Stimulated activated CD4-positive, alpha-beta T cell treated with anti-CD3 and anti-CD28 coated beads, Interleukin-12 subunit alpha, Interleukin-12 subunit beta, amount 100 ng/mL, for 24 hours (primary cell): ENCODE measurements at regions not wholly inside any gene's neighbourhood (a gene's known extent, or its start where the extent isn't known, plus 50 kb on each side); places are given as distances from the start of the nearest gene placed in this dataset.
"Not testable (repeated sequence)": the region's sequence is repeated elsewhere in the genome, so short reads cannot be mapped to it uniquely, and the experiment has no call there.

ENCODE experiments used
- DNase-seq, 2 experiments: peaks; one replicate each; pipeline ENCODE4 v3.0.0-alpha.2; 2020; ENCODE audit warnings: low read depth in 2 of 2

GRCh38 chr18:70617020-70617763 lies 328.3 kb downstream of the SOCS6 start:
- no peak for DNase-seq

- no peak for DNase-seq
These were observed 311.5 kb downstream of the SOCS6 start for GRCh38 chr18:70600225-70600925.

- DNase-seq, result no peak
These were observed 309.6 kb downstream of the SOCS6 start for GRCh38 chr18:70598406-70598805.

GRCh38 chr18:70582981-70583380 lies 294.1 kb downstream of the SOCS6 start:
- DNase-seq, result no peak

- no peak for DNase-seq
These were observed 289.6 kb downstream of the SOCS6 start for GRCh38 chr18:70578480-70578879.

- DNase-seq, result no peak
These were observed 288.2 kb downstream of the SOCS6 start for GRCh38 chr18:70577023-70577420.

GRCh38 chr18:70576276-70577022 lies 287.6 kb downstream of the SOCS6 start:
- DNase-seq, result no peak

GRCh38 chr18:70574951-70575350 lies 286.1 kb downstream of the SOCS6 start:
- DNase-seq, result not testable (repeated sequence)

- DNase-seq, result not testable (repeated sequence)
These were observed 280.8 kb downstream of the SOCS6 start for GRCh38 chr18:70569647-70570046.

- DNase-seq, result no peak
These were observed 270.6 kb downstream of the SOCS6 start for GRCh38 chr18:70559446-70559845.

- no peak for DNase-seq
These were observed 269.5 kb downstream of the SOCS6 start for GRCh38 chr18:70558371-70558770.

GRCh38 chr18:70554854-70555445 lies 266.1 kb downstream of the SOCS6 start:
- no peak for DNase-seq

GRCh38 chr18:70553936-70554260 lies 265.1 kb downstream of the SOCS6 start:
- DNase-seq, result no peak

GRCh38 chr18:70553245-70553935 lies 264.5 kb downstream of the SOCS6 start:
- DNase-seq, result no peak

- DNase-seq, result no peak
These were observed 247.7 kb downstream of the SOCS6 start for GRCh38 chr18:70536370-70537062.

- no peak for DNase-seq
These were observed 246.2 kb downstream of the SOCS6 start for GRCh38 chr18:70535041-70535440.

GRCh38 chr18:70525322-70525721 lies 236.5 kb downstream of the SOCS6 start:
- not testable (repeated sequence) for DNase-seq

- DNase-seq, result no peak
These were observed 234.9 kb downstream of the SOCS6 start for GRCh38 chr18:70523792-70524182.

- no peak for DNase-seq
These were observed 234.4 kb downstream of the SOCS6 start for GRCh38 chr18:70523035-70523791.

GRCh38 chr18:70522183-70522680 lies 233.4 kb downstream of the SOCS6 start:
- DNase-seq, result no peak
